ENCODE measurements at regions not wholly inside any gene's neighbourhood (a gene's known extent, or its start where the extent isn't known, plus 50 kb on each side); places are given as distances from the start of the nearest gene placed in this dataset.

GRCh38 chr20:22701679-22702308 is 117.4 kb upstream of the FOXA2 start:
- no peak for TF ChIP-seq CTCF (IDR thresholded peaks at IDR 0.05; ENCODE audit: extremely low read depth, low read depth, low read length)
- Histone ChIP-seq H4K20me1 (ENCODE audit: insufficient read depth, low read length) (no peaks in the 10 kb centered on the region), H3K9me3 (ENCODE audit: low read depth, low read length) (peaks cover 3% of the 10 kb centered on the region), H3K27ac (ENCODE audit: low read depth, low read length) (no peak overlapping the region), H2AFZ (ENCODE audit: low read length) (no peak overlapping the region), H3K4me1 (ENCODE audit: insufficient read depth, low read length) (no peaks in the 10 kb centered on the region), H3K27me3 (ENCODE audit: insufficient read depth, low read length) (no peaks in the 10 kb centered on the region), H3K4me3 (ENCODE audit: insufficient read depth, low read length) (no peak overlapping the region), H3K4me2 (ENCODE audit: insufficient read depth, low read length) (no peak overlapping the region), H3K79me2 (ENCODE audit: insufficient read depth, low read length) (no peaks in the 10 kb centered on the region), H3K36me3 (ENCODE audit: insufficient read depth, low read length) (no peaks in the 10 kb centered on the region)
- DNase-seq (ENCODE audit: insufficient read length, low spot score, missing footprints): no peak

- DNase-seq (ENCODE audit: insufficient read length, low spot score, missing footprints): no peak
- H4K20me1 ChIP-seq (ENCODE audit: insufficient read depth, low read length): no peaks in the 10 kb centered on the region
- H3K27ac ChIP-seq (ENCODE audit: low read depth, low read length): no peak overlapping the region
Measured at GRCh38 chr20:22703843-22704242, 119.5 kb upstream of the FOXA2 start.

GRCh38 chr20:22711971-22712755 is 127.8 kb upstream of the FOXA2 start:
- DNase-seq (ENCODE audit: insufficient read length, low spot score, missing footprints): no peak
- H3K27ac ChIP-seq (ENCODE audit: low read depth, low read length): no peak overlapping the region
- H3K4me3 ChIP-seq (ENCODE audit: insufficient read depth, low read length): no peak overlapping the region
- H3K27me3 ChIP-seq (ENCODE audit: insufficient read depth, low read length): no peaks in the 10 kb centered on the region
- H3K4me2 ChIP-seq (ENCODE audit: insufficient read depth, low read length): no peak overlapping the region
- H3K4me1 ChIP-seq (ENCODE audit: insufficient read depth, low read length): no peaks in the 10 kb centered on the region
- no peaks in the 10 kb centered on the region for H3K9me3 ChIP-seq (ENCODE audit: low read depth, low read length)
- no peaks in the 10 kb centered on the region for H3K36me3 ChIP-seq (ENCODE audit: insufficient read depth, low read length)
- no peak overlapping the region for H2AFZ ChIP-seq (ENCODE audit: low read length)
- H4K20me1 ChIP-seq (ENCODE audit: insufficient read depth, low read length): no peaks in the 10 kb centered on the region
- no peaks in the 10 kb centered on the region for H3K79me2 ChIP-seq (ENCODE audit: insufficient read depth, low read length)
- no peak for TF ChIP-seq CTCF (IDR thresholded peaks at IDR 0.05; ENCODE audit: extremely low read depth, low read depth, low read length)

More at GRCh38 chr20:22703843-22704242, 119.5 kb upstream of the FOXA2 start:
- Histone ChIP-seq H3K4me3 (ENCODE audit: insufficient read depth, low read length) (no peak overlapping the region), H3K79me2 (ENCODE audit: insufficient read depth, low read length) (no peaks in the 10 kb centered on the region), H2AFZ (ENCODE audit: low read length) (no peak overlapping the region), H3K27me3 (ENCODE audit: insufficient read depth, low read length) (no peaks in the 10 kb centered on the region), H3K9me3 (ENCODE audit: low read depth, low read length) (peaks cover 3% of the 10 kb centered on the region), H3K4me1 (ENCODE audit: insufficient read depth, low read length) (no peaks in the 10 kb centered on the region), H3K36me3 (ENCODE audit: insufficient read depth, low read length) (no peaks in the 10 kb centered on the region), H3K4me2 (ENCODE audit: insufficient read depth, low read length) (no peak overlapping the region)
- TF ChIP-seq CTCF (IDR thresholded peaks at IDR 0.05; ENCODE audit: extremely low read depth, low read depth, low read length): no peak

GRCh38 chr20:22716821-22717351 is 132.5 kb upstream of the FOXA2 start:
- DNase-seq (ENCODE audit: insufficient read length, low spot score, missing footprints): no peak
- no peaks in the 10 kb centered on the region for H4K20me1 ChIP-seq (ENCODE audit: insufficient read depth, low read length)
- no peaks in the 10 kb centered on the region for H3K27me3 ChIP-seq (ENCODE audit: insufficient read depth, low read length)
- no peak overlapping the region for H2AFZ ChIP-seq (ENCODE audit: low read length)
- no peak overlapping the region for H3K27ac ChIP-seq (ENCODE audit: low read depth, low read length)
- no peak overlapping the region for H3K4me3 ChIP-seq (ENCODE audit: insufficient read depth, low read length)
- H3K9me3 ChIP-seq (ENCODE audit: low read depth, low read length): no peaks in the 10 kb centered on the region
- H3K36me3 ChIP-seq (ENCODE audit: insufficient read depth, low read length): no peaks in the 10 kb centered on the region
- no peak overlapping the region for H3K4me2 ChIP-seq (ENCODE audit: insufficient read depth, low read length)
- H3K79me2 ChIP-seq (ENCODE audit: insufficient read depth, low read length): no peaks in the 10 kb centered on the region
- TF ChIP-seq CTCF (IDR thresholded peaks at IDR 0.05; ENCODE audit: extremely low read depth, low read depth, low read length): no peak
- no peaks in the 10 kb centered on the region for H3K4me1 ChIP-seq (ENCODE audit: insufficient read depth, low read length)

Measured in osteoblast (primary cell).